IPS DF 6.9 (cell line): ENCODE measurements at regions not wholly inside any gene's neighbourhood (a gene's known extent, or its start where the extent isn't known, plus 50 kb on each side); places are given as distances from the start of the nearest gene placed in this dataset.
"Not testable (repeated sequence)": the region's sequence is repeated elsewhere in the genome, so short reads cannot be mapped to it uniquely, and the experiment has no call there.

Experiments used
- DNase-seq: peaks from one replicate; pipeline ENCODE4 v3.0.0-alpha.2; 2013; ENCODE audit warnings: low read depth, low spot score
- H3K27ac ChIP-seq: one replicate; pipeline ENCODE4 v1.5.1; 2013; ENCODE audit warnings: low read length, control low read depth
- H3K27me3 ChIP-seq: 2 replicates; pipeline ENCODE4 v1.6.1; 2013; ENCODE audit warnings: mild to moderate bottlenecking, low read length; ENCODE audit not compliant: control insufficient read depth, insufficient read depth
- H3K36me3 ChIP-seq: 2 replicates; pipeline ENCODE4 v1.6.1; 2013; ENCODE audit warnings: low read length; ENCODE audit not compliant: control insufficient read depth, insufficient read depth
- H3K4me1 ChIP-seq: 2 replicates; pipeline ENCODE4 v1.6.1; 2013; ENCODE audit warnings: low read length; ENCODE audit not compliant: control insufficient read depth, insufficient read depth
- H3K4me3 ChIP-seq: 2 replicates; pipeline ENCODE4 v1.5.1; 2013; ENCODE audit warnings: mild to moderate bottlenecking, low read length
- H3K9me3 ChIP-seq: 2 replicates; pipeline ENCODE4 v1.6.1; 2013; ENCODE audit warnings: low read length, inconsistent platforms; ENCODE audit not compliant: control insufficient read depth, insufficient read depth
- WGBS: extraction: QIAGEN DNeasy Blood & Tissue Kit; methylation state at CpG from one replicate; pipeline ENCODE4 v1.1.7; 2013; ENCODE audit warnings: mixed read lengths, missing lambda C conversion rate; ENCODE audit not compliant: insufficient read length, insufficient coverage; 5-methylcytosine and 5-hydroxymethylcytosine counted together

DNA sequence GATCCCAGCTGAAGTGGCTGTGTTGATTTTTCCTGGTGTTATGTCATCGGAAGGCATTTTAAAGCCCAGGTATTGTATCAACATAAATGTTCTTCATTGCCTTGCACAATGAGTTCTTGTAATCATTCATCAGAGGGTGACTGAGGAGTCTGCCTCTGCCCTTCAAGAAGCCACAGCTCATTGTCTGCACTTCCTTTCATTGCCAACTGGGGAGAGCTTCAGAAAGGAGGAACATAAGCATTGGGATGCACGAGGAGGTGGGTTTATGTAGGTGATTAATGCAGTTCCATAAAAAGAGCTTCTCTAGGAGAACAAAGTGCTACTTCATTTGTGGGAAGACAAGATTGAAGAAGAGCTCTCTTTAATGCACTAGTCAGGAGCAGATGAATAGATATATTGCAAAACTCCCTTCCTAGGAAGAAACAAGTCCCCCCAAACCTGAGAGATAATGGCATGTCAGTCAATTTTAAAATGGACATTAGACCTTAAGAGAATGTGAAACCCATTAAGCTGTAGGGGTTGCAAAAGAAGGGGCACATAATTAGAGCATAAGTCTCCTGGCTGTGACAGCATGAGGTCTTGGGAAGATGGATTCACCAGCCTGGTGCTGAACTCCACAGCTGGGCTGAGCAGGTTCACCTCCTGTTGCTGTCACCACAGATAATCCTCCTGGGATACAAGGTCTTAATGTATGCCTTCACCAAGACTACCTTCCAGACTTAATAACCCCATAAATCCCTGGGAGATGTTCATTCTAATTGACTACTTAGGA, 124.6 kb downstream of the BACH1 start:
- H3K36me3 ChIP-seq: no peaks in the 10 kb centered on the region
- no peaks in the 10 kb centered on the region for H3K9me3 ChIP-seq
- H3K27ac ChIP-seq: no peak overlapping the region
- no peaks in the 10 kb centered on the region for H3K27me3 ChIP-seq
- no peak overlapping the region for H3K4me3 ChIP-seq
- DNase-seq: no peak
- H3K4me1 ChIP-seq: no peaks in the 10 kb centered on the region
- no CpG with 5 or more reads among the region's 2 CpGs for WGBS

- whole genome bisulfite sequencing: 100% methylated on average over 1 of the region's 2 CpGs
- H3K27ac ChIP-seq: no peak overlapping the region
Observed at GRCh38 chr21:29424728-29425127, 126.0 kb downstream of the BACH1 start.

DNA sequence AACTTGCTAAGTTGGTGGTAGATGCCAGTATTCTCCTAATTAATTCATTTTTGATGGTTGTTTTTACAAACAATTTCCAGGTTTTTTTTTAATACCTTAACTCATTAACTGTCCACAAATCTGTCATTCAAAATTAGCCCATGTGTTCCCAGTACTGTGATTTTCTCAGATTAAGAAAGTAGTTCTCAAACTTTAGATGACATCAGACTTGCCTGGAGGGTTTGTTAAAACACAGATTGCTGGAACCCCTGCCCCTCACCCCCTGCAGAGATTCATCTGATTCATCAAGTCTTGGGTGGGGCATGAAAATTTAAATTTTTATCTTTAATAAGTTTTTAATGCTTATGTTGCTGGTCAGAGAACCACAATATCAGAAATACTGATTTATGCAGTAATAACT, 130.5 kb downstream of the BACH1 start:
- Histone ChIP-seq H3K4me3 (no peak overlapping the region), H3K27me3 (no peaks in the 10 kb centered on the region), H3K36me3 (no peaks in the 10 kb centered on the region), H3K4me1 (no peaks in the 10 kb centered on the region), H3K27ac (no peak overlapping the region), H3K9me3 (no peaks in the 10 kb centered on the region)
- DNase-seq: no peak

More at GRCh38 chr21:29424728-29425127, 126.0 kb downstream of the BACH1 start:
- Histone ChIP-seq H3K4me1 (no peaks in the 10 kb centered on the region), H3K36me3 (no peaks in the 10 kb centered on the region), H3K9me3 (no peaks in the 10 kb centered on the region), H3K27me3 (no peaks in the 10 kb centered on the region), H3K4me3 (no peak overlapping the region)
- DNase-seq: no peak

DNA sequence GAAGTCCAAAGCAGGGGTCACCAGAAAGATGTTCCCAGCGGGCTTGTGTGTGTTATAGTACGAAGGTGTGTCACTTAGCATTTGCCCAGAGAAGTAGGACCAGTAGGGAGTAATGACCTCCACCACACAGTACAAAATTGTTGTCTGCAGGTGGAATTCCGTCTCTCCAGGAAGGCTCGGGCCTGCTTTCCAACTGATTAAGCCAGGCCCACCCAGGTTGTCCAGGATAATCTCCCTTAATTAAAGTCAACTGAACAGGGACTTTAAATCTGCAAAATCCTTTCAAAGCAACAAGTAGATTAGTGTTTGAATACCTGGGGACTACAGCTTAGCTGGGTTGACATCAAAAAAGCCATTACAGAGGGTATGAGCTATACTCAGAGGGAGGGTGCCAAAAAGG, 131.3 kb downstream of the BACH1 start:
- no peak for DNase-seq
- no peaks in the 10 kb centered on the region for H3K9me3 ChIP-seq
- no peaks in the 10 kb centered on the region for H3K4me1 ChIP-seq
- no CpG with 5 or more reads among the region's 4 CpGs for WGBS
- H3K27me3 ChIP-seq: no peaks in the 10 kb centered on the region
- H3K27ac ChIP-seq: no peak overlapping the region
- H3K4me3 ChIP-seq: no peak overlapping the region
- H3K36me3 ChIP-seq: no peaks in the 10 kb centered on the region

DNA sequence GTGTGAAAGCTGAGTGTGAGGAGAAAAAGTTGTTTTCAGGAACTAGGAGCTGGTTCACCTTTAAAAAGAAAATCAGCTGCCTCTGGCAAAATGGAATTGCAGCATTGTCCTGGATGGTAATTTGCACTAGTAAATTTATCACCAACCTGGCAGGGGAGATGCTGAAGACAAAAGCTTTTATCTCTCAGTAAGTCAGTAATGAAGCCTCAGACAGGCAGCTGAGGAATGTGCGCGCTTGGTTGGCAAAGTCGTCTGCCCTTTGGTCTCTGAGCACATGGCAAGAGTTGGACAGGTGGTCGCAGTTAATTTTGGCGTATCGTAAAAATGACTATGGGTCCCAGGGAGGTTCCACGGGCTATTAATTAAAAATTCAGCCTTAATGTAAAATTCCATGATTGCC, 131.9 kb downstream of the BACH1 start:
- H3K27ac ChIP-seq: no peak overlapping the region
- H3K4me1 ChIP-seq: no peaks in the 10 kb centered on the region
- H3K36me3 ChIP-seq: no peaks in the 10 kb centered on the region
- no peaks in the 10 kb centered on the region for H3K9me3 ChIP-seq
- H3K27me3 ChIP-seq: no peaks in the 10 kb centered on the region
- DNase-seq: no peak
- WGBS: no CpG with 5 or more reads among the region's 7 CpGs
- H3K4me3 ChIP-seq: no peak overlapping the region

GRCh38 chr21:29431178-29431577, 132.5 kb downstream of the BACH1 start:
- DNase-seq: no peak
- no CpG with 5 or more reads among the region's 1 CpG for WGBS
- Histone ChIP-seq H3K27me3 (no peaks in the 10 kb centered on the region), H3K4me3 (no peak overlapping the region), H3K9me3 (no peaks in the 10 kb centered on the region), H3K27ac (no peak overlapping the region), H3K4me1 (no peaks in the 10 kb centered on the region), H3K36me3 (no peaks in the 10 kb centered on the region)

DNA sequence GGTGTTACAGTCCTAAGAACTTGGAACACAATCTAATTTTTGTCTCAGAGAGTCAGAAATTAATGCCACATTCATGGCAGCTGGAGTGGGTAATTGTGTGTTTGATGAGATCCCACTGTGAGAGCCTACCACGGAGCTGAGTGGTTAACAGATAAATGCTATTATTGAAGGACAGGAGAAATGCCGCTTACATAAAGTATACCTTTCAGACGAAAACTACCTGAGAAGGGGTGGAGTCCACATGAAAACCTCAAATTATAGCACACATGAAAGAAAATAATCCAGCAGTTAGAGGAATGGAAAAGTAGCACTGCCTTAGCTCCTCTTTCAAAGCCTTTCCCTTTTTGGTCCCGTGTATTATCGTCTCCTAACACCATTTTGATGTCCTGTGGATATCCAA, 133.0 kb downstream of the BACH1 start:
- no peak overlapping the region for H3K27ac ChIP-seq
- no peaks in the 10 kb centered on the region for H3K9me3 ChIP-seq
- no peaks in the 10 kb centered on the region for H3K27me3 ChIP-seq
- no peaks in the 10 kb centered on the region for H3K4me1 ChIP-seq
- WGBS: no CpG with 5 or more reads among the region's 5 CpGs
- no peak overlapping the region for H3K4me3 ChIP-seq
- no peaks in the 10 kb centered on the region for H3K36me3 ChIP-seq
- no peak for DNase-seq

GRCh38 chr21:29433366-29434059, 134.8 kb downstream of the BACH1 start:
- WGBS: no CpG with 5 or more reads among the region's 7 CpGs
- Histone ChIP-seq H3K27ac (no peak overlapping the region), H3K36me3 (no peaks in the 10 kb centered on the region), H3K27me3 (no peaks in the 10 kb centered on the region), H3K4me3 (no peak overlapping the region), H3K9me3 (no peaks in the 10 kb centered on the region), H3K4me1 (no peaks in the 10 kb centered on the region)
- no peak for DNase-seq

DNA sequence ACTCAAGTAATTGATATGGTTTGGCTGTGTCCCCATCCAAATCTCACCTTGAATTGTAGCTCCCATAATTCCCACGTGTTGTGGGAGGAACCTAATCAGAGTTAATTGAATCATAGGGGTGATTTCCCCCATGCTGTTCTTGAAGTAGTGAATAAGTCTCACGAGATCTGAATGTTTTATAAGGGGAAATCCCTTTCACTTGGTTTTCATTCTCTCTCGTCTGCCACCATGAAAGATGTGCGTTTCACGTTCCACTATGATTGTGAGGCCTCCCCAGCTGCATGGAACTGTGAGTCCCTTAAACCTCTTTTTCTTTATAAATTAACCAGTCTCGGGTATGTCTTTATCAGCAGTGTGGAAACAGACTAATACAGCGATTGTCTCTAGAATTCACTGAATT, 135.4 kb downstream of the BACH1 start:
- WGBS: no CpG with 5 or more reads among the region's 7 CpGs
- Histone ChIP-seq H3K9me3 (no peaks in the 10 kb centered on the region), H3K4me3 (no peak overlapping the region), H3K4me1 (no peaks in the 10 kb centered on the region), H3K36me3 (no peaks in the 10 kb centered on the region), H3K27me3 (no peaks in the 10 kb centered on the region), H3K27ac (no peak overlapping the region)
- DNase-seq: no peak

DNA sequence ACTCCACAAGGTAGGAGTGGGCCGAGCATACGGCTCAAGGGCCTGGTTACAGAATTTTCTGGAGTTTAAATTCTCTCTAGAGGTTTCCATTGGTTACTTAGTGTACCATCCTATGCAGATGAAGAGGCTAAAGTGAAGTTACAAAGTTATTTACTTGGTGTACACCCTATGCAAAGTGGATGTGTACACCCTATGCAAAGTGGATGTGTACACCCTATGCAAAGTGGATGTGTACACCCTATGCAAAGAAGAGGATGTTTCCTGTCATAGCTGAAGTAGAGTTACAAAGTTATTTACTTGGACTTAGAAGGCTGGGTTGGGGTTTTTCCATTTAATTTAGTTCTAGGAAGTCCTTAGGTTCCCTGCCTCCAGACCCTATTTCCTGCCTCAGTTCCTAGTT, 136.3 kb downstream of the BACH1 start:
- H3K9me3 ChIP-seq, H3K27ac ChIP-seq, H3K4me1 ChIP-seq, DNase-seq, H3K4me3 ChIP-seq, H3K27me3 ChIP-seq, H3K36me3 ChIP-seq: not testable (repeated sequence)
- WGBS: no CpG with 5 or more reads among the region's 2 CpGs

- no CpG with 5 or more reads among the region's 5 CpGs for WGBS
- H3K4me3 ChIP-seq: no peak overlapping the region
- no peak for DNase-seq
- no peaks in the 10 kb centered on the region for H3K27me3 ChIP-seq
- no peak overlapping the region for H3K27ac ChIP-seq
- no peaks in the 10 kb centered on the region for H3K36me3 ChIP-seq
- no peaks in the 10 kb centered on the region for H3K4me1 ChIP-seq
- H3K9me3 ChIP-seq: no peaks in the 10 kb centered on the region
Observed at GRCh38 chr21:29436143-29436542, 137.4 kb downstream of the BACH1 start.
